Epithelial cell of proximal tubule (primary cell): ENCODE measurements at regions not wholly inside any gene's neighbourhood (a gene's known extent, or its start where the extent isn't known, plus 50 kb on each side); places are given as distances from the start of the nearest gene placed in this dataset.

Experiments
- DNase-seq: peaks from one replicate; pipeline ENCODE4 v3.0.0-alpha.2; 2011; ENCODE audit warnings: low read depth
- H3K4me3 ChIP-seq: 2 replicates; pipeline ENCODE4 v1.5.1; 2011; ENCODE audit warnings: low read depth, mild to moderate bottlenecking, low read length
- TF ChIP-seq, protein P1 (sequence below): conservative IDR thresholded peaks from 2 replicates; pipeline ENCODE4 v1.5.1; 2012; ENCODE audit warnings: low read depth, mild to moderate bottlenecking, low read length

DNA sequence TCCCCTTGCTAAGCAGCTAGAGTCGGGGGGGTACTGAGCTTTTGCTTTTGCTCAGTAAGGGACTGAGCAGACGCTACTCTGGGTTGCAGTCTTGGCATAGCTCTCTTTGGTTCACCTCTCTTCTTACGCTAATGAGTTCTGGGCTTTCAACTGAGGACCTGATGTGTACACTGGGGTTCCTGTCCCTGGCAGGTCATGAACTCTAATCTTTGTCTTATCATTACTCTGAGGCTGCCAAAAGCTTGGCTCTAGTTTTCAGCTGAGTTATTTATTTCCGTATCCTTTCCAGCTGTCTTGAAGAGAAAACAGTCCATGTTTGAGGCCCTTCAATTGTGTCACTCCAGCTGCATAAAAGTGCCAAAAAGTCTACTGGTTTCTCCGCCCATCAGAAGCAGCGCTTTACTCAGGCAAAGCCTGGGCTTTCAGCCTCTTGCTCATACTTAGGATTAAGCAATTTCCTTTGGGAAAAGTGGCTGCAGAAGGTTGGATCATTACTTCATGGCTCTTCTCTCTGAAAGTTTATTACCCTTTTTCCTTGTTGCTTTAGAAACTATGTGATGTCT, 121.0 kb upstream of the STOX2 start:
- TF ChIP-seq, protein P1, sequence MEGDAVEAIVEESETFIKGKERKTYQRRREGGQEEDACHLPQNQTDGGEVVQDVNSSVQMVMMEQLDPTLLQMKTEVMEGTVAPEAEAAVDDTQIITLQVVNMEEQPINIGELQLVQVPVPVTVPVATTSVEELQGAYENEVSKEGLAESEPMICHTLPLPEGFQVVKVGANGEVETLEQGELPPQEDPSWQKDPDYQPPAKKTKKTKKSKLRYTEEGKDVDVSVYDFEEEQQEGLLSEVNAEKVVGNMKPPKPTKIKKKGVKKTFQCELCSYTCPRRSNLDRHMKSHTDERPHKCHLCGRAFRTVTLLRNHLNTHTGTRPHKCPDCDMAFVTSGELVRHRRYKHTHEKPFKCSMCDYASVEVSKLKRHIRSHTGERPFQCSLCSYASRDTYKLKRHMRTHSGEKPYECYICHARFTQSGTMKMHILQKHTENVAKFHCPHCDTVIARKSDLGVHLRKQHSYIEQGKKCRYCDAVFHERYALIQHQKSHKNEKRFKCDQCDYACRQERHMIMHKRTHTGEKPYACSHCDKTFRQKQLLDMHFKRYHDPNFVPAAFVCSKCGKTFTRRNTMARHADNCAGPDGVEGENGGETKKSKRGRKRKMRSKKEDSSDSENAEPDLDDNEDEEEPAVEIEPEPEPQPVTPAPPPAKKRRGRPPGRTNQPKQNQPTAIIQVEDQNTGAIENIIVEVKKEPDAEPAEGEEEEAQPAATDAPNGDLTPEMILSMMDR: no peak
- peak; percentile 68 for DNase-seq
- H3K4me3 ChIP-seq: no peak overlapping the region

DNA sequence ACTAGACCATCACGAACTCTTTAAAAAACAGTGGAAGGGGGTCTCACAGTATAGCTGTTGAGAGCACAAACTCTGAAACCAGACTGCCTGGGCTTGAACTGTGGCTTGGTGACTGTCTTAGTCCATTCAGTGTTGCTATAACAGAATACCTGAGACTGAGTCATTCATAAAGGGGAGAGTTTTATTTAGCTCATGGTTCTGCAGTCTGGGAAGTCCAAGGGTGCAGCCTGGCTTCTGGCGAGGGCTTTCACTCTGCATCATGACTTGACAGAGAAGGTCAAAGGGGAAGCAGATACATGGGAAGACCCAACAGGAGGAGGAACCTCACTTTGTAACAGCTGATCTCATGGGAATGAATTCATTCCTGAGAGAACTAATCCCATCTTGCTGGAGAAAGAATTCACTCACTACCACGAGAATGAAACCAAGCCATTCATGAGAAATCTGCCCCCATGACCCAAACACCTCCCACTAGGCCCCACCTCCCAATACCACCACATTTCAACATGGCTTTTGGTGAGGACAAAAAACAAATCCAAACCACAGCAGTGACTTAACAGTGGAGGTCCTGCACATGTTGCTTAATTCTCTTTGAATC, 116.7 kb upstream of the STOX2 start:
- no peak for DNase-seq
- TF ChIP-seq, protein P1: no peak
- H3K4me3 ChIP-seq: no peak overlapping the region

DNA sequence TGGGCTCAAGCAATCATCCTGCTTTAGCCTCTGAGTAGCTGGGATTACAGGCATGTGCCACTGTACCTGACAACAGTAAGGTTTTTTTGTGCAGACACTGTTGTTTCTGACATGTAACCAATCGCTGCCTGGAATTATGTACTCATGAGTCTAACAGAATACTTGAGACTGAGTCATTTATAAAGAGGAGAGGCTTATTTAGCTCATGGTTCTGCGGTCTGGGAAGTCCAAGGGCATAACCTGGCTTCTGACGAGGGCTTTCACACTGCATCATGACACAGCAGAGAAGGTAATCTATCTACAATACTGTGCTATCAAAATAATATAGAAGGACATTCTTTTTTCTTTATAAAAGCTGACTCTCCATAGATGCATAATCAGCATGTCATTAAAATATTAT, 115.5 kb upstream of the STOX2 start:
- TF ChIP-seq, protein P1: no peak
- DNase-seq: no peak
- no peak overlapping the region for H3K4me3 ChIP-seq

DNA sequence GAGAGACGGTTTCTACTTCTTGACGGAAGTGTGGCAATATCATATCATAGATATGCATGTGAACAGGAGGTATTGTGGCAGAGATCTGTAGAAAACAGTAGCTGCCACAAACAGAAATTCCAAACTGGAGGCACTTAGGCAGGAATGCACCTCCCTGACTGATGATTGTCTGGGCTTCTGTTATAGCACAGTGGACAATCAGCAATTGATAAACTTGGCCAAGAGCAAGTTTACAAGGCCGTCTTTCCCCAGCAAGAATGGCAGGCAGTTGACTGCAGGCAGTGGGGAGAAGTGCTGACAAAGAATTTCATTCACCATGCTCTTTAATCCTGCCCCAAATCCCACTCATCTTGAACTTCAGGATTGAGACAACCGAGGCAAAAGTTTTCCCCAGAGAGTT, 114.4 kb upstream of the STOX2 start:
- no peak for DNase-seq
- TF ChIP-seq, protein P1: no peak
- H3K4me3 ChIP-seq: no peak overlapping the region

DNA sequence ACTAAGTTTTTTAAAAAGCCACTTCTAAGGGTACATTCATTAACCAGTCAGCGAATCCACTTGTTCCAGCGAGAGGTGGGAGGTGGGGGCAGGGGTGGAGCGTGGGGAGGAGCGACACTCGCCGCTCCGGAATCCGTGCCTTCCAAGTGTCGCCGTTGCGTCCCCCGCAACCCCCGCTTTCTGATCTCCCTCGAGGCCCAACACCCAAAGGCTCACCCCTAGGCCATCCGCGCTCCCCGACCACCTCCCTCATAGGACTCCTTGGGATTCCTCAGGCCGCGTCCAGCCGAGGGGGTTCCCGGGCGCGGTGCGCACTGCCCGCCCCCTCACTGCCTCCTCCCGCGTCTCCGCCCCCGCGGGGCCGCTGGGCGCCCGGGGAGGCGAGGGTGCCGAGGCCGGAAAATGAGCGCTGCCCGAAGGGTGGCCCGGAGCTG, 108.1 kb upstream of the STOX2 start:
- DNase-seq: no peak

DNA sequence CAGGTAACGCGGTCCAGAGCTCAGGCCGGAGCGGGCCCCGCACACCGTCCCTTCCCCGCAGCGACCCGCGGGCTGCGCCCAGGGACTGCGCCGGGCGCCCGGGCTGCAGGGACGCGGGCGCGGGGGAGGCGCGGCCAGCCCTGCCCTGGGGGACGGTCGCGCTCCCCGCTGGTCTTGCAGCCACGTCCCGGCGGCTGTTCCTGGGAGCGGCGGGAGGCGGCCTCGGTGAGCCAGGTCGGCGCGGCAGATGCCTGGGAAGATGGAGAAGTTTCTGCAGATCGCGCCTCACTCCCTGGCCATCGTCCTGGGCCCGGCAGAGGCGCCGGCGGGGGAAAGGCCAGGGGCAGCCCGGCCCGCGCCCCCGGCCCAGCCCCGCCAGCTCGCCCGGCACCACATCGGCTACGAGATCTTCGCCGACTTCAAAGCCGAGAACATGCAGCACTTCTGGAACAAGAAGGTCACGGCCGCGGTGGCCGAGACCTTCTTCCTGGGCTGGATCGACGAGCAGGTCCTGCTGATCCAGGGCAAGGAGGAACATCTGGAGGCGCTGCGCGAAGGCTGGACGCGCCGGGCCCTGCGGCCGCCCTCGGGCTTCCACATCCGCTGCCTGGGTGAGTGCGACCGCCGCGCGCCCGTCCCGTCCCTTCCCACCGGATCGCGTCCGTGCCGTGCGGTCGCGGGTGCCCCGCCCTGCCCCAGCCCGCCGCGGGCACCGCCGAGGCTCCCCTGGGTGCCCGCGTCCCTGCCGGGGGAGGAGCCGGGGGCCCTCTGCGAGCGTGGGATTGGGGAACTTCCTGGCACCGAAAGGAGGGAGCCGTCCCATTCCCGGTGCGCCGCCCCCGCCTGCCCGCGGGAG, 107.4 kb upstream of the STOX2 start:
- peak overlapping the region; percentile 72 for H3K4me3 ChIP-seq
- DNase-seq: no peak
- TF ChIP-seq, protein P1: no peak

More for the DNA sequence above, 108.1 kb upstream of the STOX2 start:
- H3K4me3 ChIP-seq: peak overlapping the region; percentile 72
- TF ChIP-seq, protein P1: no peak
